Liver (tissue), 3 donors: ENCODE measurements at regions not wholly inside any gene's neighbourhood (a gene's known extent, or its start where the extent isn't known, plus 50 kb on each side); places are given as distances from the start of the nearest gene placed in this dataset.

Source experiments
- EGR1 ChIP-seq, 2 donors: IDR thresholded peaks; 2 replicates each; pipeline ENCODE4 v1.6.1; 2016 to 2018; ENCODE audit warnings: antibody characterized with exemption in 2 of 2, low read depth in 2 of 2
- GABPA ChIP-seq, 2 donors: IDR thresholded peaks in 1 of 2; conservative IDR thresholded peaks in 1 of 2; 2 replicates each; pipeline ENCODE4 v1.6.1; 2016; ENCODE audit warnings: antibody characterized with exemption in 2 of 2, mild to moderate bottlenecking in 1 of 2, moderate library complexity in 1 of 2
- JUND ChIP-seq, 2 donors: IDR thresholded peaks; 2 replicates each; pipeline ENCODE4 v1.6.1; 2016; ENCODE audit warnings: antibody characterized with exemption in 2 of 2
- RXRA ChIP-seq, 2 donors: IDR thresholded peaks; 2 replicates each; pipeline ENCODE4 v1.6.1; 2017 to 2018; ENCODE audit warnings: antibody characterized with exemption in 2 of 2, mild to moderate bottlenecking in 1 of 2
- SP1 ChIP-seq: IDR thresholded peaks from 2 replicates; pipeline ENCODE4 v1.6.1; 2018; ENCODE audit warnings: antibody characterized with exemption, mild to moderate bottlenecking
- TF ChIP-seq, protein P1 (sequence below): fragments of 150-350 bp; IDR thresholded peaks from 2 replicates; pipeline ENCODE4 v1.5.1; 2017; ENCODE audit warnings: improper control_type of control experiment, low read depth, low read length; ENCODE audit not compliant: missing input control
- TF ChIP-seq, protein P2 (sequence below): IDR thresholded peaks from 2 replicates; pipeline ENCODE4 v1.6.1; 2016; ENCODE audit warnings: antibody characterized with exemption
- TF ChIP-seq, protein P3 (sequence below): IDR thresholded peaks from 2 replicates; pipeline ENCODE4 v1.6.1; 2016; ENCODE audit warnings: antibody characterized with exemption
- donor health status: healthy.
- donor health status: healthy.

DNA sequence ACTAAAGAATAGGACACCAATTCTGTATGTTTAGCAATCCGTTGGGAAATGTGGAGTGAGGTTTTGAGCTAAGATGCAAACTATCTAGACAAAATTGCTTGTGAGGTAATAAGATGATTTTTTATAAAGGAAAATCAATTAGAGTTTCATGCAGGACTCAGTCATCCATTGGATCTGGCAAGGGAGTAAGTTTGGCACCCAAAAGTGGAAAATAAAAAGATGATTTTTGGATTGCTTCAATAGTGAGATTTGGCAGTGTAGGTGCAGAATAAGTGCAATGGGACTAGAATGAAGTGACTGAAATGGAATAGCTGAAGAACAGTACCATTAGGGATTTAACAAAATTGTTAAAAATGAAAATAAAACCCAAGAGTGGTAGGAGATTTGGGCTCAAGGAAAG is 290.5 kb upstream of the EPHA5 start:
- TF ChIP-seq, protein P1, sequence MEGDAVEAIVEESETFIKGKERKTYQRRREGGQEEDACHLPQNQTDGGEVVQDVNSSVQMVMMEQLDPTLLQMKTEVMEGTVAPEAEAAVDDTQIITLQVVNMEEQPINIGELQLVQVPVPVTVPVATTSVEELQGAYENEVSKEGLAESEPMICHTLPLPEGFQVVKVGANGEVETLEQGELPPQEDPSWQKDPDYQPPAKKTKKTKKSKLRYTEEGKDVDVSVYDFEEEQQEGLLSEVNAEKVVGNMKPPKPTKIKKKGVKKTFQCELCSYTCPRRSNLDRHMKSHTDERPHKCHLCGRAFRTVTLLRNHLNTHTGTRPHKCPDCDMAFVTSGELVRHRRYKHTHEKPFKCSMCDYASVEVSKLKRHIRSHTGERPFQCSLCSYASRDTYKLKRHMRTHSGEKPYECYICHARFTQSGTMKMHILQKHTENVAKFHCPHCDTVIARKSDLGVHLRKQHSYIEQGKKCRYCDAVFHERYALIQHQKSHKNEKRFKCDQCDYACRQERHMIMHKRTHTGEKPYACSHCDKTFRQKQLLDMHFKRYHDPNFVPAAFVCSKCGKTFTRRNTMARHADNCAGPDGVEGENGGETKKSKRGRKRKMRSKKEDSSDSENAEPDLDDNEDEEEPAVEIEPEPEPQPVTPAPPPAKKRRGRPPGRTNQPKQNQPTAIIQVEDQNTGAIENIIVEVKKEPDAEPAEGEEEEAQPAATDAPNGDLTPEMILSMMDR = no peak
- TF ChIP-seq JUND (IDR thresholded peaks at IDR 0.05) = no peak
- TF ChIP-seq, protein P2, sequence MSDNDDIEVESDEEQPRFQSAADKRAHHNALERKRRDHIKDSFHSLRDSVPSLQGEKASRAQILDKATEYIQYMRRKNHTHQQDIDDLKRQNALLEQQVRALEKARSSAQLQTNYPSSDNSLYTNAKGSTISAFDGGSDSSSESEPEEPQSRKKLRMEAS = no peak
- no peak for TF ChIP-seq GABPA (IDR thresholded peaks at IDR 0.05 in 1 of 2, conservative IDR thresholded peaks at IDR 0.05 in 1 of 2)
- no peak for TF ChIP-seq SP1
- no peak for TF ChIP-seq RXRA (IDR thresholded peaks at IDR 0.05)
- TF ChIP-seq, protein P3, sequence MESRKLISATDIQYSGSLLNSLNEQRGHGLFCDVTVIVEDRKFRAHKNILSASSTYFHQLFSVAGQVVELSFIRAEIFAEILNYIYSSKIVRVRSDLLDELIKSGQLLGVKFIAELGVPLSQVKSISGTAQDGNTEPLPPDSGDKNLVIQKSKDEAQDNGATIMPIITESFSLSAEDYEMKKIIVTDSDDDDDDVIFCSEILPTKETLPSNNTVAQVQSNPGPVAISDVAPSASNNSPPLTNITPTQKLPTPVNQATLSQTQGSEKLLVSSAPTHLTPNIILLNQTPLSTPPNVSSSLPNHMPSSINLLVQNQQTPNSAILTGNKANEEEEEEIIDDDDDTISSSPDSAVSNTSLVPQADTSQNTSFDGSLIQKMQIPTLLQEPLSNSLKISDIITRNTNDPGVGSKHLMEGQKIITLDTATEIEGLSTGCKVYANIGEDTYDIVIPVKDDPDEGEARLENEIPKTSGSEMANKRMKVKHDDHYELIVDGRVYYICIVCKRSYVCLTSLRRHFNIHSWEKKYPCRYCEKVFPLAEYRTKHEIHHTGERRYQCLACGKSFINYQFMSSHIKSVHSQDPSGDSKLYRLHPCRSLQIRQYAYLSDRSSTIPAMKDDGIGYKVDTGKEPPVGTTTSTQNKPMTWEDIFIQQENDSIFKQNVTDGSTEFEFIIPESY = no peak
- TF ChIP-seq EGR1 (IDR thresholded peaks at IDR 0.05; ENCODE audit: low read depth in 2 of 2) = no peak
